ENCODE measurements at regions not wholly inside any gene's neighbourhood (a gene's known extent, or its start where the extent isn't known, plus 50 kb on each side); places are given as distances from the start of the nearest gene placed in this dataset.

DNA sequence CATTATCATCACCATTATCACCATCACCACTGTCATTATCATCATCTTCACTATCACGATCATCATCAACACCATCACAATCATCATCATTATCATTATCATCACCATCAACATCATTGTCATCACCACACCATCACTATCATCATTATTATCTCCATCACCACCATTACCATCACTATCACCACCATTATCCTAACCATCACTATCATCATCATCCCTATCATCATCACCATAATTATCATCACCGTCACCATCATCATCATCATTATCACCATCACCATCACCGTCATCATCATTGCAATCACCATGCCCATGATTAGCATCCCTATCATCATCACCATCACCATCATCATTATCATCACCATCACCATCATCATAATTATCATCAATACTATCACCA, 311.9 kb downstream of the IRX2 start:
- Histone ChIP-seq H3K4me2 (ENCODE audit: low read length) (no peak overlapping the region), H3K79me2 (replicated peaks; ENCODE audit: insufficient read depth, low read length) (no peaks in the 10 kb centered on the region), H3K27me3 (ENCODE audit: insufficient read depth, low read depth, low read length) (no peaks in the 10 kb centered on the region), H3K9me2 (ENCODE audit: insufficient read depth, low read length) (no peaks in the 10 kb centered on the region), H2AFZ (ENCODE audit: low read depth, low read length) (no peak overlapping the region), H3F3A (ENCODE audit: insufficient read depth, low read length, poor library complexity, severe bottlenecking) (no peaks in the 10 kb centered on the region), H4K20me1 (ENCODE audit: insufficient read depth) (no peaks in the 10 kb centered on the region), H3K27ac (ENCODE audit: low read length) (no peak overlapping the region), H3K9me3 (ENCODE audit: low read length) (no peaks in the 10 kb centered on the region), H3K36me3 (ENCODE audit: insufficient read depth, low read length) (no peaks in the 10 kb centered on the region), H3K9ac (ENCODE audit: low read length) (no peak overlapping the region), H3K4me3 (ENCODE audit: low read length) (no peak overlapping the region)
- TF ChIP-seq EP300 (conservative IDR thresholded peaks at IDR 0.05; ENCODE audit: poor library complexity, severe bottlenecking), result no peak
- TF ChIP-seq, protein P1, sequence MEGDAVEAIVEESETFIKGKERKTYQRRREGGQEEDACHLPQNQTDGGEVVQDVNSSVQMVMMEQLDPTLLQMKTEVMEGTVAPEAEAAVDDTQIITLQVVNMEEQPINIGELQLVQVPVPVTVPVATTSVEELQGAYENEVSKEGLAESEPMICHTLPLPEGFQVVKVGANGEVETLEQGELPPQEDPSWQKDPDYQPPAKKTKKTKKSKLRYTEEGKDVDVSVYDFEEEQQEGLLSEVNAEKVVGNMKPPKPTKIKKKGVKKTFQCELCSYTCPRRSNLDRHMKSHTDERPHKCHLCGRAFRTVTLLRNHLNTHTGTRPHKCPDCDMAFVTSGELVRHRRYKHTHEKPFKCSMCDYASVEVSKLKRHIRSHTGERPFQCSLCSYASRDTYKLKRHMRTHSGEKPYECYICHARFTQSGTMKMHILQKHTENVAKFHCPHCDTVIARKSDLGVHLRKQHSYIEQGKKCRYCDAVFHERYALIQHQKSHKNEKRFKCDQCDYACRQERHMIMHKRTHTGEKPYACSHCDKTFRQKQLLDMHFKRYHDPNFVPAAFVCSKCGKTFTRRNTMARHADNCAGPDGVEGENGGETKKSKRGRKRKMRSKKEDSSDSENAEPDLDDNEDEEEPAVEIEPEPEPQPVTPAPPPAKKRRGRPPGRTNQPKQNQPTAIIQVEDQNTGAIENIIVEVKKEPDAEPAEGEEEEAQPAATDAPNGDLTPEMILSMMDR (IDR thresholded peaks at IDR 0.05; ENCODE audit: poor library complexity, severe bottlenecking), result no peak
- no peak for TF ChIP-seq POLR2AphosphoS5 (IDR thresholded peaks at IDR 0.05)
- TF ChIP-seq SMC3 (conservative IDR thresholded peaks at IDR 0.05; ENCODE audit: poor library complexity), result no peak
- no peak for TF ChIP-seq MXI1 (conservative IDR thresholded peaks at IDR 0.05; ENCODE audit: poor library complexity, severe bottlenecking)
- TF ChIP-seq, protein P2, sequence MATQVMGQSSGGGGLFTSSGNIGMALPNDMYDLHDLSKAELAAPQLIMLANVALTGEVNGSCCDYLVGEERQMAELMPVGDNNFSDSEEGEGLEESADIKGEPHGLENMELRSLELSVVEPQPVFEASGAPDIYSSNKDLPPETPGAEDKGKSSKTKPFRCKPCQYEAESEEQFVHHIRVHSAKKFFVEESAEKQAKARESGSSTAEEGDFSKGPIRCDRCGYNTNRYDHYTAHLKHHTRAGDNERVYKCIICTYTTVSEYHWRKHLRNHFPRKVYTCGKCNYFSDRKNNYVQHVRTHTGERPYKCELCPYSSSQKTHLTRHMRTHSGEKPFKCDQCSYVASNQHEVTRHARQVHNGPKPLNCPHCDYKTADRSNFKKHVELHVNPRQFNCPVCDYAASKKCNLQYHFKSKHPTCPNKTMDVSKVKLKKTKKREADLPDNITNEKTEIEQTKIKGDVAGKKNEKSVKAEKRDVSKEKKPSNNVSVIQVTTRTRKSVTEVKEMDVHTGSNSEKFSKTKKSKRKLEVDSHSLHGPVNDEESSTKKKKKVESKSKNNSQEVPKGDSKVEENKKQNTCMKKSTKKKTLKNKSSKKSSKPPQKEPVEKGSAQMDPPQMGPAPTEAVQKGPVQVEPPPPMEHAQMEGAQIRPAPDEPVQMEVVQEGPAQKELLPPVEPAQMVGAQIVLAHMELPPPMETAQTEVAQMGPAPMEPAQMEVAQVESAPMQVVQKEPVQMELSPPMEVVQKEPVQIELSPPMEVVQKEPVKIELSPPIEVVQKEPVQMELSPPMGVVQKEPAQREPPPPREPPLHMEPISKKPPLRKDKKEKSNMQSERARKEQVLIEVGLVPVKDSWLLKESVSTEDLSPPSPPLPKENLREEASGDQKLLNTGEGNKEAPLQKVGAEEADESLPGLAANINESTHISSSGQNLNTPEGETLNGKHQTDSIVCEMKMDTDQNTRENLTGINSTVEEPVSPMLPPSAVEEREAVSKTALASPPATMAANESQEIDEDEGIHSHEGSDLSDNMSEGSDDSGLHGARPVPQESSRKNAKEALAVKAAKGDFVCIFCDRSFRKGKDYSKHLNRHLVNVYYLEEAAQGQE (IDR thresholded peaks at IDR 0.05; ENCODE audit: borderline replicate concordance), result no peak
- no peak for TF ChIP-seq TAF1 (IDR thresholded peaks at IDR 0.05; ENCODE audit: low read depth)
- TF ChIP-seq RAD21 (conservative IDR thresholded peaks at IDR 0.05), result no peak
- no peak for TF ChIP-seq EZH2 (IDR thresholded peaks at IDR 0.05; ENCODE audit: borderline replicate concordance, insufficient read depth, low read length, poor library complexity, severe bottlenecking)

DNA sequence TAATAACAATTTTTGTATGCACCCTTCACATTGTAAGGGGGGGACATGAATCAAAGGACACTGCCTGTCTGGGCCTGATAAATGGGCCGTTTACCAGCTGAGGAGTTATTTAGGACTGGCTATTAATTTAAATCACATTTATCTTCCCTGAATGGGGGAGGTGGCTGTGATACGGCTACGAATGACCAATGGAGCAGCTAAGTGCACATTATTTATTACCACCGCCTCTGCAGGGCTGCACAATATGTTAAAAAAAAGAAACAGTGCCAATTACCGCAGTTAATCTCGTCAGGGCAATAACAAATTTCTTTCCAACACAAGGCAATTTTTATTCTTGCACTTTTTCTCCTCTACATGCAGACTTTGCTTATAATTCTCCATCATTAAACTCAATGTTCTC, 318.4 kb downstream of the IRX2 start:
- Histone ChIP-seq H2AFZ (ENCODE audit: low read depth, low read length) (no peak overlapping the region), H3K36me3 (ENCODE audit: insufficient read depth, low read length) (no peaks in the 10 kb centered on the region), H3K4me3 (ENCODE audit: low read length) (no peak overlapping the region), H3F3A (ENCODE audit: insufficient read depth, low read length, poor library complexity, severe bottlenecking) (no peaks in the 10 kb centered on the region), H3K9me2 (ENCODE audit: insufficient read depth, low read length) (no peaks in the 10 kb centered on the region), H3K27me3 (ENCODE audit: insufficient read depth, low read depth, low read length) (no peaks in the 10 kb centered on the region), H3K9me3 (ENCODE audit: low read length) (no peaks in the 10 kb centered on the region), H4K20me1 (ENCODE audit: insufficient read depth) (no peaks in the 10 kb centered on the region), H3K79me2 (replicated peaks; ENCODE audit: insufficient read depth, low read length) (no peaks in the 10 kb centered on the region), H3K4me2 (ENCODE audit: low read length) (no peak overlapping the region), H3K27ac (ENCODE audit: low read length) (no peak overlapping the region), H3K9ac (ENCODE audit: low read length) (no peak overlapping the region)
- TF ChIP-seq, protein P2 (IDR thresholded peaks at IDR 0.05; ENCODE audit: borderline replicate concordance), result no peak
- TF ChIP-seq POLR2AphosphoS5 (IDR thresholded peaks at IDR 0.05), result no peak
- TF ChIP-seq TAF1 (IDR thresholded peaks at IDR 0.05; ENCODE audit: low read depth), result no peak
- TF ChIP-seq RAD21 (conservative IDR thresholded peaks at IDR 0.05), result no peak
- no peak for TF ChIP-seq EP300 (conservative IDR thresholded peaks at IDR 0.05; ENCODE audit: poor library complexity, severe bottlenecking)
- no peak for TF ChIP-seq MXI1 (conservative IDR thresholded peaks at IDR 0.05; ENCODE audit: poor library complexity, severe bottlenecking)
- TF ChIP-seq EZH2 (IDR thresholded peaks at IDR 0.05; ENCODE audit: borderline replicate concordance, insufficient read depth, low read length, poor library complexity, severe bottlenecking), result no peak
- TF ChIP-seq, protein P1 (IDR thresholded peaks at IDR 0.05; ENCODE audit: poor library complexity, severe bottlenecking), result no peak
- no peak for TF ChIP-seq SMC3 (conservative IDR thresholded peaks at IDR 0.05; ENCODE audit: poor library complexity)

All from neural cell (in vitro differentiated cells).